ENCODE measurements at regions not wholly inside any gene's neighbourhood (a gene's known extent, or its start where the extent isn't known, plus 50 kb on each side); places are given as distances from the start of the nearest gene placed in this dataset.

GRCh38 chr22:49179175-49179574, 648.5 kb downstream of the BRD1 start:
- DNase-seq = no peak

- DNase-seq = no peak
Observed at GRCh38 chr22:49178246-49179005, 649.2 kb downstream of the BRD1 start.

- DNase-seq = no peak
Observed at GRCh38 chr22:49177666-49178065, 650.0 kb downstream of the BRD1 start.

- DNase-seq = no peak
Observed at GRCh38 chr22:49176956-49177355, 650.7 kb downstream of the BRD1 start.

GRCh38 chr22:49170053-49170452, 657.6 kb downstream of the BRD1 start:
- no peak for DNase-seq

- no peak for DNase-seq
Observed at GRCh38 chr22:49169074-49169744, 658.5 kb downstream of the BRD1 start.

- DNase-seq = no peak
Observed at GRCh38 chr22:49168219-49168813, 659.4 kb downstream of the BRD1 start.

- no peak for DNase-seq
Observed at GRCh38 chr22:49166746-49167145, 660.9 kb downstream of the BRD1 start.

GRCh38 chr22:49166211-49166610, 661.5 kb downstream of the BRD1 start:
- no peak for DNase-seq

GRCh38 chr22:49164773-49165320, 662.8 kb downstream of the BRD1 start:
- DNase-seq = no peak

GRCh38 chr22:49163960-49164690, 663.5 kb downstream of the BRD1 start:
- no peak for DNase-seq

GRCh38 chr22:49163258-49163959, 664.3 kb downstream of the BRD1 start:
- no peak for DNase-seq

- no peak for DNase-seq
Observed at GRCh38 chr22:49162841-49163240, 664.8 kb downstream of the BRD1 start.

GRCh38 chr22:49161002-49161850, 666.4 kb downstream of the BRD1 start:
- DNase-seq = no peak

- no peak for DNase-seq
Observed at GRCh38 chr22:49160261-49161001, 667.2 kb downstream of the BRD1 start.

GRCh38 chr22:49159711-49160110, 668.0 kb downstream of the BRD1 start:
- DNase-seq = no peak

GRCh38 chr22:49158741-49159564, 668.7 kb downstream of the BRD1 start:
- no peak for DNase-seq

- DNase-seq = no peak
Observed at GRCh38 chr22:49157529-49158339, 669.9 kb downstream of the BRD1 start.

All from GOT3 (cell line).